Ovary (tissue), 3 donors: ENCODE measurements at regions not wholly inside any gene's neighbourhood (a gene's known extent, or its start where the extent isn't known, plus 50 kb on each side); places are given as distances from the start of the nearest gene placed in this dataset.

Source experiments
- CTCF ChIP-seq, 3 donors: fragments of 450-650 bp in 2 of 3; fragments of 200-600 bp in 1 of 3; IDR thresholded peaks; one replicate each; pipeline versions ENCODE4 v1.5.1 to v1.8.0; 2016 to 2022; ENCODE audit warnings: antibody characterized with exemption in 3 of 3, mild to moderate bottlenecking in 1 of 3
- EP300 ChIP-seq: sonication (generic); formaldehyde crosslinking; IDR thresholded peaks from one replicate; pipeline ENCODE4 v1.6.1; 2017; ENCODE audit warnings: antibody characterized with exemption
- POLR2A ChIP-seq: fragments of 450-650 bp; IDR thresholded peaks from one replicate; pipeline ENCODE4 v1.6.1; 2017; ENCODE audit warnings: antibody characterized with exemption, mild to moderate bottlenecking, moderate library complexity
- donor health status: DM: no; HTN: no; CAD: no.

- no peak for TF ChIP-seq CTCF (IDR thresholded peaks at IDR 0.05)
- TF ChIP-seq EP300 = no peak
- TF ChIP-seq POLR2A = no peak
These were observed 531.2 kb downstream of the TFAP2B start for GRCh38 chr6:51349857-51350256.
